GM06990 (cell line): ENCODE measurements at regions not wholly inside any gene's neighbourhood (a gene's known extent, or its start where the extent isn't known, plus 50 kb on each side); places are given as distances from the start of the nearest gene placed in this dataset.

Experiments used
- DNase-seq: peaks from one replicate; pipeline ENCODE4 v3.0.0-alpha.2; 2011; ENCODE audit not compliant: insufficient read length; ENCODE audit errors: extremely low read depth
- H3K27me3 ChIP-seq: replicated peaks from 2 replicates; pipeline ENCODE4 v1.6.0; 2011; ENCODE audit warnings: low read length; ENCODE audit not compliant: control insufficient read depth, insufficient read depth
- H3K36me3 ChIP-seq: 2 replicates; pipeline ENCODE4 v1.5.1; 2011; ENCODE audit warnings: low read length; ENCODE audit not compliant: control insufficient read depth, insufficient read depth
- H3K4me3 ChIP-seq: replicated peaks from 2 replicates; pipeline ENCODE4 v1.5.1; 2011; ENCODE audit warnings: low read depth, mild to moderate bottlenecking, control low read depth, low read length
- TF ChIP-seq, protein P1 (sequence below): IDR thresholded peaks from 2 replicates; pipeline ENCODE4 v1.5.1; 2011; ENCODE audit warnings: low read length, control low read depth, mild to moderate bottlenecking, inconsistent platforms; ENCODE audit not compliant: insufficient read depth, poor library complexity, severe bottlenecking

DNA sequence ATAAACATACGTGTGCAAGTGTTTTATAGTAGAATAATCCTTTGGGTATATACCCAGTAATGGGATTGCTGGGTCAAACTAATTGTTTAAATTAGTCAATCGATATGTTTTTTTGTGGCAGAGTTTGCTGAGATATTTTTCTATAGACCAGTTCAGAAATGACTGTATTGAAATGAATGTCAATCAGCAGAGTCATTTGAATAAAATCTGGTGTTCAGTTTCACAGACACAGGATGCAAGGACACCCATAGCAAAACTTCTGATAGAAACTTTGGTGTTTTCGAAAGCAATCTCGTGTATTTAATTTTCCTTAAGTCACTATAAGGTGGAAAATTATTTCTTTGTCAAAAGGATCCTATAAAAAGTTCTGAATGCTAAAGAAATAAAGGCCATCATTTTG is 434.4 kb downstream of the RAP2B start:
- Histone ChIP-seq H3K36me3 (no peaks in the 10 kb centered on the region), H3K4me3 (no peak overlapping the region), H3K27me3 (no peaks in the 10 kb centered on the region)
- TF ChIP-seq, protein P1, sequence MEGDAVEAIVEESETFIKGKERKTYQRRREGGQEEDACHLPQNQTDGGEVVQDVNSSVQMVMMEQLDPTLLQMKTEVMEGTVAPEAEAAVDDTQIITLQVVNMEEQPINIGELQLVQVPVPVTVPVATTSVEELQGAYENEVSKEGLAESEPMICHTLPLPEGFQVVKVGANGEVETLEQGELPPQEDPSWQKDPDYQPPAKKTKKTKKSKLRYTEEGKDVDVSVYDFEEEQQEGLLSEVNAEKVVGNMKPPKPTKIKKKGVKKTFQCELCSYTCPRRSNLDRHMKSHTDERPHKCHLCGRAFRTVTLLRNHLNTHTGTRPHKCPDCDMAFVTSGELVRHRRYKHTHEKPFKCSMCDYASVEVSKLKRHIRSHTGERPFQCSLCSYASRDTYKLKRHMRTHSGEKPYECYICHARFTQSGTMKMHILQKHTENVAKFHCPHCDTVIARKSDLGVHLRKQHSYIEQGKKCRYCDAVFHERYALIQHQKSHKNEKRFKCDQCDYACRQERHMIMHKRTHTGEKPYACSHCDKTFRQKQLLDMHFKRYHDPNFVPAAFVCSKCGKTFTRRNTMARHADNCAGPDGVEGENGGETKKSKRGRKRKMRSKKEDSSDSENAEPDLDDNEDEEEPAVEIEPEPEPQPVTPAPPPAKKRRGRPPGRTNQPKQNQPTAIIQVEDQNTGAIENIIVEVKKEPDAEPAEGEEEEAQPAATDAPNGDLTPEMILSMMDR, result no peak
- no peak for DNase-seq

DNA sequence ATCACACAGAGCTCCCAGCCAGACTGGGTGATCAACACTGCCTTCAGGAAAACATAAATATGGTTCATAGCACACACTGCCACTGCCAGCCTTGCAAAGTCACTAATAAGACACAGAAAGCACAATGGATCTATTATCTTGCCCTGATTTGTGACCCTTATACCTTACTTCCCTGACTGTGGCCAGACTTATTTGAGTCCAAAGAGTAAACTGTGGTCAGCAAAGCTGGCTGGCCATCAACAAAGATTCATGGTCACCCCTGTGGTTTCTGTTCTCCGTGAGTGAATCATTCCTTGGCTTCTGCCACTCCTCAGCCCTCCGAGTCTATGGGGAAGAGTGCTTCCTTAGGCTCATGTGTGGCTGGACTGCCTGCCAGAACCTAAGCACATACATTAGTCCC is 437.7 kb downstream of the RAP2B start:
- no peaks in the 10 kb centered on the region for H3K27me3 ChIP-seq
- H3K4me3 ChIP-seq, result no peak overlapping the region
- TF ChIP-seq, protein P1, result no peak
- no peak for DNase-seq
- no peaks in the 10 kb centered on the region for H3K36me3 ChIP-seq

DNA sequence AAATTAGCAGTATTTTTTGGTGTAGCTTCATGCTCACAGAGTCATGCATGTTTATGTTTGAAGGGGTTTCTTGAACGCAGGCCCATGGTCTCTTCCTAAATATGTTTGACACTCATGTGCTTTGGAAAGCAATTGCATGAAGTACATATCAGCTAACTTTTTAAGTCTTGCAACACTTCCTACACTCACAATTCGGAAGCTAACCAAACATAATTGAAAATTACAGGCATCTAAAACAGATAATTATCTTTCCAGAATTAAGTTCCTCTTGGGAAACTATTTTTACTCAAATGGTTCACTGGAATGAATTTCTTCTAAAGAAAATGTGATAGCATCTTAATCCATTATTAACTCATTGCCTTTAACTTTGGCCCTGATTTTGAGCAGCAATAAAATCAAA is 438.9 kb downstream of the RAP2B start:
- no peak overlapping the region for H3K4me3 ChIP-seq
- TF ChIP-seq, protein P1, result no peak
- DNase-seq, result no peak
- H3K36me3 ChIP-seq, result no peaks in the 10 kb centered on the region
- no peaks in the 10 kb centered on the region for H3K27me3 ChIP-seq

DNA sequence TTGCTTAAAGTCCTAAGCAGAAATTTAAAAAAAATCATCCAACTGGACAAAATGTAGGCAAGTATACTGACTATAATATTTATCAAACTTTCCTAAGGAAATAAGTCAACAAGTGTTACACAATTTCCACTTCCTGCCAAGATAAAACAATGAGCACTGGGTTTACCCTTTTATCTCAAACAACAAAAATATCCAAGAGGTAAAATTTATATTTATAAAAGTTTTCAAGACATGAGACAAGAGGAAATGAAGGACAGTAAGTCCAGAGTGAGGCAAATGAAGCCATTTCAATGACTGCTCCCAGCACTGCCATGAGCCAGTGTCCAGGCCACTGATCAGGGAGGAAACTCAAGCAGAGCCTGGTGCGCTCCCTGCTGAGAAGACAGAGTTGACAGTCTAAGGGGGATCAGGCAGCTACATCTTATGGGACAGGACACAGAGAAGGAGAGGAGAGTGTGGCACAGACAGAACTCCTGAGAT is 439.4 kb downstream of the RAP2B start:
- H3K36me3 ChIP-seq, result no peaks in the 10 kb centered on the region
- TF ChIP-seq, protein P1, result no peak
- H3K4me3 ChIP-seq, result no peak overlapping the region
- H3K27me3 ChIP-seq, result no peaks in the 10 kb centered on the region
- no peak for DNase-seq

DNA sequence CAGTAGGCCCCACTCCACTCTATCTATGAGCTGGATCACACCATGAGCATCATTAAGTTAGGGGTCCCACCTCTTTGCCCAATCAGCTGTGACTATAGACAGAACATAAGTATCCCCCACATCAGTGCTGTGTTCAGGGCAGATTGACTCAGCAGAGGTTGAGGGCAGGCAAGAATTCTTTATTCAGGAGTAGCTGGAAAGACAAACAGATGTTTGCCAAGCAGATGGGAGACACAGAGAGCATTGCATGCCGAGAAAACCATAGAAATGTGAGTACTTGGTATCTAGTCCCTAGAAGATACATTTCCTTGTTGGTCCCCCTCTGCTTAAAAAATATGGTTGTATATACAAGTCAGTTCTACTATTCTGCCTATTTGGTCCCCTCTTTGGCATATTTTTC is 440.8 kb downstream of the RAP2B start:
- no peaks in the 10 kb centered on the region for H3K27me3 ChIP-seq
- no peaks in the 10 kb centered on the region for H3K36me3 ChIP-seq
- no peak overlapping the region for H3K4me3 ChIP-seq
- DNase-seq, result no peak
- TF ChIP-seq, protein P1, result no peak

DNA sequence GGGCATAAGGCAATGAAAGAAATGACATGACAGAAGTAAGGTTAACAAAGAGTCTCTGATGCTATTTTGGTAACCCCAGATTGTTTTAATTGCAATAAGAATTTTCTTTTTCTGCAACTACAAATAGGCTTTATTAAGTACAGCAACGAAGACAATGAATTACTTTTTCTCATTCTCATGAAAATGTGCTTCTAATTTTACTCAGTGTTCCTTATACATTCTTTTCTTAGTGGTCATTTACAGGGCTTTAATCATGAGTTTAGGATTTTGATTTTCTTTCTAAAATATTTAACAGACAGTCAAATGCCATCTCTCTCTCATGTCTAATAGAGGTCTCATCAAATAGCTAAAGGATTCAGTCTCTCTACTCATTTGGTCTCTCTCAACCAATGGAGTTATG is 452.1 kb downstream of the RAP2B start:
- no peaks in the 10 kb centered on the region for H3K36me3 ChIP-seq
- TF ChIP-seq, protein P1, result no peak
- H3K27me3 ChIP-seq, result no peaks in the 10 kb centered on the region
- DNase-seq, result no peak
- H3K4me3 ChIP-seq, result no peak overlapping the region
